Tibial artery (tissue), 4 donors: ENCODE measurements at regions not wholly inside any gene's neighbourhood (a gene's known extent, or its start where the extent isn't known, plus 50 kb on each side); places are given as distances from the start of the nearest gene placed in this dataset.
A peak's percentile ranks its signal among the peaks of the same experiment; 100 is the strongest.

ENCODE experiments used
- DNase-seq, 2 donors: peaks; one replicate each; pipeline ENCODE4 v3.0.0-alpha.2; 2019
- H3K27ac ChIP-seq, 2 donors: fragments of 200-600 bp; sonication (generic) in 1 of 2; 1 replicate in 1 of 2; 2 replicates in 1 of 2; pipeline ENCODE4 v1.5.1; 2018 to 2019; ENCODE audit warnings: mild to moderate bottlenecking in 1 of 2
- H3K27me3 ChIP-seq, 2 donors: fragments of 200-600 bp; sonication (generic) in 1 of 2; one replicate each; pipeline versions ENCODE4 v1.5.1 to v1.6.0; 2016 to 2019
- H3K36me3 ChIP-seq, 3 donors: fragments of 200-600 bp; sonication (generic) in 2 of 3; one replicate each; pipeline ENCODE4 v1.5.1; 2016 to 2019; ENCODE audit warnings: mild to moderate bottlenecking in 2 of 3
- H3K4me1 ChIP-seq, 4 donors: fragments of 200-600 bp; sonication (generic) in 2 of 4; 1 replicate in 3 of 4; 2 replicates in 1 of 4; pipeline ENCODE4 v1.5.1; 2016 to 2019
- H3K4me3 ChIP-seq, 2 donors: fragments of 200-600 bp; sonication (generic) in 1 of 2; 1 replicate in 1 of 2; 2 replicates in 1 of 2; pipeline ENCODE4 v1.5.1; 2018 to 2019; ENCODE audit warnings: mild to moderate bottlenecking in 2 of 2
- H3K9me3 ChIP-seq, 3 donors: fragments of 200-600 bp; sonication (generic) in 1 of 3; one replicate each; pipeline ENCODE4 v1.5.1; 2016 to 2019
- CTCF ChIP-seq, 2 experiments: fragments of 200-600 bp in 1 of 2; fragments of 450-650 bp in 1 of 2; IDR thresholded peaks; one replicate each; pipeline ENCODE4 v1.5.1; 2017 to 2019; ENCODE audit warnings: antibody characterized with exemption in 2 of 2, mild to moderate bottlenecking in 1 of 2, moderate library complexity in 1 of 2
- intact Hi-C: fragments of 100-400 bp; cut with DNase I; formaldehyde crosslinking; loops from one replicate; pipeline ENCODE4 v1.15.0; 2023; ENCODE audit warnings: low total_unique reads

GRCh38 chr20:40254023-40254772, 434.8 kb downstream of the MAFB start:
- no peak overlapping the region for H3K4me3 ChIP-seq
- H3K36me3 ChIP-seq, result no peaks in the 10 kb centered on the region
- no peaks in the 10 kb centered on the region for H3K9me3 ChIP-seq
- H3K27ac ChIP-seq, result no peak overlapping the region
- H3K27me3 ChIP-seq, result no peaks in the 10 kb centered on the region
- intact Hi-C loops, result no loop called here
- no peak for TF ChIP-seq CTCF (IDR thresholded peaks at IDR 0.05)
- DNase-seq, result no peak
- H3K4me1 ChIP-seq, result no peaks in the 10 kb centered on the region

- no peaks in the 10 kb centered on the region for H3K27me3 ChIP-seq
- no peak for DNase-seq
- H3K36me3 ChIP-seq, result no peaks in the 10 kb centered on the region
- H3K4me1 ChIP-seq, result no peaks in the 10 kb centered on the region
- H3K4me3 ChIP-seq, result no peak overlapping the region
- peak; percentile 38 to 46 for TF ChIP-seq CTCF (IDR thresholded peaks at IDR 0.05)
- no peak overlapping the region for H3K27ac ChIP-seq
- H3K9me3 ChIP-seq, result no peaks in the 10 kb centered on the region
- intact Hi-C loops, result no loop called here
Observed at GRCh38 chr20:40251284-40251932, 437.6 kb downstream of the MAFB start.

GRCh38 chr20:40249805-40250204, 439.2 kb downstream of the MAFB start:
- Histone ChIP-seq H3K27ac (no peak overlapping the region), H3K4me1 (no peaks in the 10 kb centered on the region), H3K27me3 (no peaks in the 10 kb centered on the region), H3K4me3 (no peak overlapping the region), H3K9me3 (no peaks in the 10 kb centered on the region), H3K36me3 (no peaks in the 10 kb centered on the region)
- DNase-seq, result no peak
- no peak for TF ChIP-seq CTCF (IDR thresholded peaks at IDR 0.05)
- intact Hi-C loops, result no loop called here

- no peak for DNase-seq
- TF ChIP-seq CTCF (IDR thresholded peaks at IDR 0.05), result no peak
- no peaks in the 10 kb centered on the region for H3K9me3 ChIP-seq
- no peak overlapping the region for H3K4me3 ChIP-seq
- intact Hi-C loops, result no loop called here
- H3K36me3 ChIP-seq, result no peaks in the 10 kb centered on the region
- peaks cover 0 to 1% of the 10 kb centered on the region in 2 donors for H3K27me3 ChIP-seq
- no peaks in the 10 kb centered on the region for H3K4me1 ChIP-seq
- no peak overlapping the region for H3K27ac ChIP-seq
Observed at GRCh38 chr20:40245829-40246228, 443.2 kb downstream of the MAFB start.

GRCh38 chr20:40244286-40244685, 444.8 kb downstream of the MAFB start:
- Histone ChIP-seq H3K36me3 (no peaks in the 10 kb centered on the region), H3K27me3 (peaks cover 0 to 2% of the 10 kb centered on the region in 2 donors), H3K4me1 (no peaks in the 10 kb centered on the region), H3K27ac (no peak overlapping the region), H3K9me3 (no peaks in the 10 kb centered on the region), H3K4me3 (no peak overlapping the region)
- TF ChIP-seq CTCF (IDR thresholded peaks at IDR 0.05), result no peak
- DNase-seq, result no peak
- intact Hi-C loops, result no loop called here
